Medulla oblongata (tissue), 1 donor: ENCODE measurements at regions not wholly inside any gene's neighbourhood (a gene's known extent, or its start where the extent isn't known, plus 50 kb on each side); places are given as distances from the start of the nearest gene placed in this dataset.

Experiments used
- DNase-seq: peaks from one replicate; pipeline ENCODE4 v3.0.0-alpha.2; 2015; ENCODE audit errors: extremely low spot score

GRCh38 chr16:35862242-35862641, 2402.8 kb downstream of the TP53TG3F start:
- no peak for DNase-seq

DNA sequence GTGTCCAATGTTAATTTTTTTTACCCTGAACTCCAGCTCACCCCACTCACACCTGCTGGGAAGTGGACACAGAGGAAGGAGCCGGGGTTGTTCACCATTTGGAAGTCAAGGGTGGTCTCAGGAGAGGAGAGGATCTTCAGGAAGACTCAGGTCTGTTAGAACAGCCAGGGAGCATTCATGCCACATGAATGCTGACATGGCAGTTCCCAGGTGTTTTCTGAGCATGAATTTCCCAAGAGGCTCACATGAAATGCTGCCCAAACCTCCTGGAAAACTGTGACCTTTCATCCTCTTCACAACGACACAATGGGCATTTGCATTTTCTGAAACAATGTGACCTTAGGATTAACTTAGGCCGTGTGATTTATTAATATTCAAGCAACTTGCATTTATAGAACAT, 2409.2 kb downstream of the TP53TG3F start:
- DNase-seq, result no peak

DNA sequence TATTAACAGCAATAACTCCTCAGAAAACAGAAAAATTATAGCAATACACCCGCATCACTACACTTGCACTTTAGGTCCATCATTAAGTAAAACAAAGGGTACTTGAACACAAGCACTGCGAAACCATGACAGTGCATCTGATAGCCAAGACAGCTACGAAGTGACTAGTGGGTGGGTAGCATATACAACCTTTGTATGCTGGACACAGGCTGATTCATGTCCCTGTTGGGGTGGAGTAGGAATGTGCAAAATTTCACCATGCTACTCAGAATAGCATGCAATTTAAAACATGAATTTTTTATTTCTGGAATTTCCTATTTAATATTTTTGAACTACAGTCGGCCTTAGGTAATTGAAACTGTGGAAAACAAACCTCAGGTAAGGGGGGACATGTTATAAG, 2414.1 kb downstream of the TP53TG3F start:
- no peak for DNase-seq

- DNase-seq, result no peak
Observed at GRCh38 chr16:35881654-35882053, 2422.2 kb downstream of the TP53TG3F start.

GRCh38 chr16:35906440-35906839, 2447.0 kb downstream of the TP53TG3F start:
- no peak for DNase-seq

GRCh38 chr16:35908152-35908551, 2448.7 kb downstream of the TP53TG3F start:
- no peak for DNase-seq

DNA sequence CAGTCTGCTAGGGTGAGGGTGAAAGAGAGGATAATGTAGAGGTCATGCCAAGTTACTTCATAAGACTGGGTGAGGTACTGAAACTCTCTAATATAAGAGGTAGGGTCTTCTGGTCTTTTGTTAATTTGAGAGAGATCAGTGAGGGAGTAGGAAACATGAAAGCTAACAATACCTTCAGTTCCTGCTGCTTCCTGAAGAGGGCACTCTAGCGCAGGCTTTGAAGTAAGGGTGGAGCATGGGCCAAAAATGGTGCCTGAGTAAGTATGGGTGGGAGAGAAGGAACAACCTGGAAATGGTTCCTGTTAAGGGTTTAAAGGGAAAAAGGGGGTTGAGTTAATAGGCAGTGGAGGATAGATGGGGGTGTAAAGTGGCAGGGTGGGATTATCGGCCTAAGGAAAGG, 2449.5 kb downstream of the TP53TG3F start:
- no peak for DNase-seq

DNA sequence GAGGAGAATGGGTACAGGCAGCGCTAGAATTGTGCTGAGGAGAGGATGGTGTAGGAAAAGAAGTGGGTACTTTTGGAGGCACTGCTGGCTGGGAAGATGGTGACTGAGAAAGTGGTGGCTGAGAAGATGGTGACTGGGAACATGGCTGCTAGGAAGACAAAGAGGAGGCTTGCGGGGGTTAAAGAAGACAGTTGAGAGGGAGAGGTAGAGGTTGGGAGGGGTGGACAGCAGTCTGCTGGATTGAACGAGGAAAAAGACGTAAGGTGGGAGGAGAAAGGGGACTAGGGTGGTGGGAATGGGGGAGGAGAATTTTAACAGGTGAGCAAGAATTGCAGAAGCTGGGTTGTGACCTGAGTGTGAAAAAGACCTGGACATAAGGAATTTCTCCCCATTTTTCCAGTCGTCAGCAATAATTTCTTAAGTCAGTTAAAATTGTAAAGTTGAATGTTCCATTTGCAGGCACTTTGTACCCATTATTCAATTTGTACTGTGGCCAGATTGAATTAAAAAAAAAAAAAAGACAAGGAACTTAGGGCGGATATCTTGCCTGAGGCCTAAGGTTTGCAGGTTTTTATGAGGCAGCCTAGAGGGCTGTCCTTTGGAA, 2450.0 kb downstream of the TP53TG3F start:
- no peak for DNase-seq

DNA sequence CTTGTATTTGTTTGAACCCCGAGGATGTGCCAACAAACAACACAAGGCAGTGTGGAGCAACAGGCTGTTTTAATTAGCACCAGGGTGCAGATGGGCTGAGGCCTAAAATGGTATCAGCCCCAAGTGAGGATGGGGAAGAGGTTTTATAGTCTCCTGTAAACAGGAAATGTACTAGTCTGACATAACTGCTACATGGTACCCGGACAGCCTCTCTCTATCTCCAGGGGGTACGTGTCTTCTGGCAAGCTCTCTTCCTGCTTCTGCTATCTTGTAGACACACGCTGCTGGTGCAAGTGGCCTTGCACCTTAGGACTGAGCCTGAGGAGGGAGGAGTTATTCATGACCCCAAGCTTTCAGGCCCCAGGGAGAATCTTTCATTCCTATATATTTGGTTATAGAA, 2451.0 kb downstream of the TP53TG3F start:
- no peak for DNase-seq

- no peak for DNase-seq
Observed at GRCh38 chr16:35911899-35912298, 2452.5 kb downstream of the TP53TG3F start.

- no peak for DNase-seq
Observed at GRCh38 chr16:35931722-35932121, 2472.3 kb downstream of the TP53TG3F start.
